ENCODE measurements at regions not wholly inside any gene's neighbourhood (a gene's known extent, or its start where the extent isn't known, plus 50 kb on each side); places are given as distances from the start of the nearest gene placed in this dataset.

DNA sequence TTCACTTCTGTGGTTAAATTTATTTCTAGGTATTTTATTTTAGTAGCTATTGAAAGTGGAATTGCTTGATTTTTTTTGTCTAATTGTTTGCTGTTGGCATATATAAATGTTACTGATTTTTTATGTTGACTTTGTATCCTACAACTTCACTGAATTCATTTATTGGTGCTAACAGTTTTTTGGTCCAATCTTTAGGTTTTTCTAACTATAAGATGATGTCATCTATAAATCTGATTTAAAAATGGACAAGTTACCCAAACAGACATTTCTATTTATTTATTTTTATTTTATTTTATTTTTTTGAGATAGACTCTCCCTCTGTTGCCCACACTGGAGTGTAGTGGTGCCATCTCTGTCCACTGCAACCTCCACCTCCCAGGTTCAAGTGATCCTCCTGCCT lies 162.3 kb downstream of the COX7C start:
- TF ChIP-seq CTCF (conservative IDR thresholded peaks at IDR 0.05): no peak
- no peak overlapping the region for H3K27ac ChIP-seq

GRCh38 chr5:86786955-86787354 lies 169.2 kb downstream of the COX7C start:
- no peak for TF ChIP-seq CTCF (conservative IDR thresholded peaks at IDR 0.05)
- H3K27ac ChIP-seq: no peak overlapping the region

DNA sequence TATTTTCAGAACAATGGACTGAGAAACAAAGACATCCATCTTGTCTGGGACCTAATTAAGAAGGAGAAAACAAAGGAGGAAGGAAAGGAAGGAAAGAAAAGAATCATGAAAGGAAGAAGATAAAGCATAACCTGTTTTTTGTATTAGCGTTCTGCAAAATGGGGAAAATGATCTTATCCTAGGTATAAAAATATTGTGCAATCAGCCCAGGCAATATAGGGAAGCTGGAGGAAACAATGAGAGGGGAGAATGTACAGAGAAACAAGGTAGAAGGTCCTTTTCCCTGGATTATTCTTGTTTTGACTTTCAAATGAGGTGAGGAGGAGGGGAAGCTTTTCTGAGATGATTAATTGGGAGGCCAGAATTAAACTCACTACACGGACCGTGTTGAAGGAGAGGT lies 177.9 kb downstream of the COX7C start:
- no peak overlapping the region for H3K27ac ChIP-seq
- no peak for TF ChIP-seq CTCF (conservative IDR thresholded peaks at IDR 0.05)

DNA sequence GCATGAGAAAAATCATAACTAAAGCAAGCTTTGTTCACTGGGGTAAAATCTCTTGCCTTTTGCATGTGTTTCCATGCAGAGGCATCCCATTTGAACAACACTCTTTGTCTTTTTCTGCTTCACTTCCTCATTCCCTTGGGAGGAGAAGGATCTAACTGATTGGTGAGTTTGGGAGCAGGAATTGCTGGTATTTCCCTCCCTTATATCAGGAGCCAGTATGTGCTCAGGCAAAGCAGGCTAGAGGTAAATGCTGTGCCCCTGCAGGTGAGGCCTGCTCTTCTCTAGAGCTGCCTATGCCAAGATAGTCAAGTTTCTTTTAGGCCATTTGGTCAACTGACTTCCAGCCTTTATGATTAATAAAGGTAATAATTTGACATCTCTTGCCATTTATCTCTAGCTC lies 179.9 kb downstream of the COX7C start:
- H3K27ac ChIP-seq: no peak overlapping the region
- TF ChIP-seq CTCF (conservative IDR thresholded peaks at IDR 0.05): no peak

DNA sequence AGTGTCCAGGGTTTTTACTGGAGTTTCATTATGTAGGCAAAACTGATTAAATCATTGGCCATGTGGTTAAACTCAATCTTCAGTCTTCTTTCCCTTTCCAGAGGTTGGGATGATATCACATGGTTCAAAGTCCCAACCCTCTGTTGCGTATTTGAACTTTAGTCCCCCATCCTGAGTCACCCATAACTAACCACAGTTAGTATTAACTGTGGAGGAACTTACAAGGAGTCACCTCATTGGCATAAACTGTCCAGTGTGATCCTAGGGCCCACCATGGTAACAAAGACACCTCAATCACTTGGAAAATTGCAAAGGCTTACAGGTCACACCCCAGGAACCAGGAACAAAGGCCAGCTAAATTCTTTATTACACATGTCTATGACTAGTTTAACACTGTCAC lies 188.5 kb downstream of the COX7C start:
- no peak for TF ChIP-seq CTCF (conservative IDR thresholded peaks at IDR 0.05)
- no peak overlapping the region for H3K27ac ChIP-seq

- peak; percentile 42 for TF ChIP-seq CTCF (conservative IDR thresholded peaks at IDR 0.05)
- no peak overlapping the region for H3K27ac ChIP-seq
Measured at GRCh38 chr5:86807046-86808031, 189.6 kb downstream of the COX7C start.

GRCh38 chr5:86814315-86814714 lies 196.6 kb downstream of the COX7C start:
- no peak for TF ChIP-seq CTCF (conservative IDR thresholded peaks at IDR 0.05)
- H3K27ac ChIP-seq: no peak overlapping the region

Data from VCaP (cell line).